ENCODE measurements at regions not wholly inside any gene's neighbourhood (a gene's known extent, or its start where the extent isn't known, plus 50 kb on each side); places are given as distances from the start of the nearest gene placed in this dataset.

DNA sequence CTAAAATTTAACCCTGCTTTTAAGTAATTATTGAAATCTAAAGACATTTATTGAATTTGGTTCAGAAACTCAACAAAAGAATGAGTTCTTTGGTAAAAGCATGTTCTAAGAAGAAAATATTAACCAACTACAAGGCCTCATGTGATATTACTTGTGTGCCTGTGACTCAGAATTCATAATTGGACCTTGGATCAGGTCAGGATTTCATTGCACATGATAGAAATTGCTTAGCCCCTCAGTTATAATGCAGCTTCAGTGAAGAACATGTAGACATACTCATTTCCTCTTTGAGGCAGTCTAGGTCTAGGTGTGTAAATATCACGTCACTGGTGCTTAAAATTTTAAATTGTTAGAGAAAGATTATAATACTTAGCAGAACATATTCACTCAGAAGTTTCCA, 410.0 kb upstream of the SOX9 start:
- no peak for TF ChIP-seq POLR2A (IDR thresholded peaks at IDR 0.05)
- TF ChIP-seq, protein P1, sequence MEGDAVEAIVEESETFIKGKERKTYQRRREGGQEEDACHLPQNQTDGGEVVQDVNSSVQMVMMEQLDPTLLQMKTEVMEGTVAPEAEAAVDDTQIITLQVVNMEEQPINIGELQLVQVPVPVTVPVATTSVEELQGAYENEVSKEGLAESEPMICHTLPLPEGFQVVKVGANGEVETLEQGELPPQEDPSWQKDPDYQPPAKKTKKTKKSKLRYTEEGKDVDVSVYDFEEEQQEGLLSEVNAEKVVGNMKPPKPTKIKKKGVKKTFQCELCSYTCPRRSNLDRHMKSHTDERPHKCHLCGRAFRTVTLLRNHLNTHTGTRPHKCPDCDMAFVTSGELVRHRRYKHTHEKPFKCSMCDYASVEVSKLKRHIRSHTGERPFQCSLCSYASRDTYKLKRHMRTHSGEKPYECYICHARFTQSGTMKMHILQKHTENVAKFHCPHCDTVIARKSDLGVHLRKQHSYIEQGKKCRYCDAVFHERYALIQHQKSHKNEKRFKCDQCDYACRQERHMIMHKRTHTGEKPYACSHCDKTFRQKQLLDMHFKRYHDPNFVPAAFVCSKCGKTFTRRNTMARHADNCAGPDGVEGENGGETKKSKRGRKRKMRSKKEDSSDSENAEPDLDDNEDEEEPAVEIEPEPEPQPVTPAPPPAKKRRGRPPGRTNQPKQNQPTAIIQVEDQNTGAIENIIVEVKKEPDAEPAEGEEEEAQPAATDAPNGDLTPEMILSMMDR (IDR thresholded peaks at IDR 0.05) = no peak

All from ovary (tissue), 3 donors.